WTC11 (cell line): ENCODE measurements at regions not wholly inside any gene's neighbourhood (a gene's known extent, or its start where the extent isn't known, plus 50 kb on each side); places are given as distances from the start of the nearest gene placed in this dataset.

Experiments used
- ATAC-seq: fragments of 200-7000 bp; cut with Tn5 transposase; 2 replicates; pipeline ENCODE4 v1.10.0; 2021; ENCODE audit warnings: mild to moderate bottlenecking, moderate library complexity
- CTCF ChIA-PET: fragments of 300-600 bp; sonication (Branson Sonifier 250); formaldehyde crosslinking; loops from one replicate; lab custom pipeline; 2021; ENCODE audit warnings: antibody characterized with exemption; lab: Charles Lee
- POLR2A ChIA-PET: fragments of 350-600 bp; sonication (Branson Sonifier 250); formaldehyde crosslinking; loops from one replicate; lab custom pipeline; 2021; ENCODE audit warnings: antibody characterized with exemption; lab: Charles Lee
- DNase-seq: peaks from one replicate; pipeline ENCODE4 v3.0.0; 2021; ENCODE audit warnings: low spot score
- H3K27ac Mint-ChIP-seq: 2 replicates; pipeline ENCODE4 v1.8.0; 2021; ENCODE audit warnings: mixed read lengths
- H3K27me3 Mint-ChIP-seq: 2 replicates; pipeline ENCODE4 v1.8.0; 2021; ENCODE audit warnings: low read depth, mild to moderate bottlenecking, moderate library complexity, mixed read lengths
- H3K36me3 Mint-ChIP-seq: 2 replicates; pipeline ENCODE4 v1.8.0; 2021; ENCODE audit warnings: mixed read lengths
- H3K4me1 Mint-ChIP-seq: 2 replicates; pipeline ENCODE4 v1.8.0; 2022; ENCODE audit warnings: mixed read lengths
- H3K4me3 Mint-ChIP-seq: 2 replicates; pipeline ENCODE4 v1.8.0; 2021; ENCODE audit warnings: mild to moderate bottlenecking, moderate library complexity, mixed read lengths
- H3K9me3 Mint-ChIP-seq: 2 replicates; pipeline ENCODE4 v1.8.0; 2021; ENCODE audit warnings: mixed read lengths
- ELF4 ChIP-seq: sonication (generic); formaldehyde crosslinking; IDR thresholded peaks from 2 replicates; pipeline ENCODE4 v1.8.1; 2022; ENCODE audit warnings: low read depth, mild to moderate bottlenecking, moderate library complexity, missing genetic modification reagents
- EMX1 ChIP-seq: fragments of 250-450 bp; sonication (Bioruptor Pico); IDR thresholded peaks from 2 replicates; pipeline ENCODE4 v1.8.0; 2021; ENCODE audit warnings: mild to moderate bottlenecking
- FOXJ3 ChIP-seq: sonication (generic); formaldehyde crosslinking; IDR thresholded peaks from 2 replicates; pipeline ENCODE4 v1.9.0; 2021; ENCODE audit warnings: missing genetic modification reagents, mild to moderate bottlenecking, borderline replicate concordance
- GTF2I ChIP-seq: fragments of 250-450 bp; sonication (Bioruptor Pico); conservative IDR thresholded peaks from 2 replicates; pipeline ENCODE4 v1.4.0; 2021; ENCODE audit warnings: mild to moderate bottlenecking
- IRF2 ChIP-seq: sonication (generic); formaldehyde crosslinking; IDR thresholded peaks from 2 replicates; pipeline ENCODE4 v1.8.0; 2022; ENCODE audit warnings: low read depth, missing genetic modification reagents, borderline replicate concordance
- KAT7 ChIP-seq: sonication (generic); formaldehyde crosslinking; IDR thresholded peaks from 2 replicates; pipeline ENCODE4 v1.8.1; 2023; ENCODE audit warnings: missing genetic modification reagents, mild to moderate bottlenecking, borderline replicate concordance
- MXD4 ChIP-seq: fragments of 250-450 bp; sonication (Bioruptor Pico); IDR thresholded peaks from 2 replicates; pipeline ENCODE4 v1.8.0; 2021; ENCODE audit warnings: mild to moderate bottlenecking, moderate library complexity, borderline replicate concordance
- NFE2L1 ChIP-seq: sonication (generic); formaldehyde crosslinking; IDR thresholded peaks from 2 replicates; pipeline ENCODE4 v1.8.1; 2023; ENCODE audit warnings: missing genetic modification reagents
- NR2C2 ChIP-seq: sonication (generic); formaldehyde crosslinking; IDR thresholded peaks from 2 replicates; pipeline ENCODE4 v1.8.0; 2022; ENCODE audit warnings: mild to moderate bottlenecking, missing genetic modification reagents
- OVOL2 ChIP-seq: fragments of 250-450 bp; sonication (Bioruptor Pico); IDR thresholded peaks from 2 replicates; pipeline ENCODE4 v1.9.0; 2021; ENCODE audit warnings: mild to moderate bottlenecking, borderline replicate concordance
- STAT6 ChIP-seq: sonication (generic); formaldehyde crosslinking; conservative IDR thresholded peaks from 2 replicates; pipeline ENCODE4 v1.8.1; 2023; ENCODE audit warnings: mild to moderate bottlenecking, low read depth, missing genetic modification reagents, moderate library complexity
- TCF7 ChIP-seq: sonication (generic); formaldehyde crosslinking; IDR thresholded peaks from 2 replicates; pipeline ENCODE4 v1.8.0; 2022; ENCODE audit warnings: mild to moderate bottlenecking, low read depth, missing genetic modification reagents, moderate library complexity
- TEAD1 ChIP-seq: sonication (generic); formaldehyde crosslinking; IDR thresholded peaks from 2 replicates; pipeline ENCODE4 v1.8.0; 2022; ENCODE audit warnings: mild to moderate bottlenecking, missing genetic modification reagents
- ZMAT4 ChIP-seq: fragments of 250-450 bp; sonication (Bioruptor Pico); IDR thresholded peaks from 2 replicates; pipeline ENCODE4 v1.9.0; 2021; ENCODE audit warnings: mild to moderate bottlenecking
- ZNF317 ChIP-seq: sonication (generic); formaldehyde crosslinking; IDR thresholded peaks from 2 replicates; pipeline ENCODE4 v1.8.1; 2023; ENCODE audit warnings: low read depth, mild to moderate bottlenecking, moderate library complexity, missing genetic modification reagents, borderline replicate concordance
- ZNF425 ChIP-seq: fragments of 250-450 bp; sonication (Bioruptor Pico); conservative IDR thresholded peaks from 2 replicates; pipeline ENCODE4 v1.9.0; 2021; ENCODE audit warnings: mild to moderate bottlenecking
- ZNF671 ChIP-seq: fragments of 250-450 bp; sonication (Bioruptor Pico); IDR thresholded peaks from 2 replicates; pipeline ENCODE4 v1.8.0; 2021; ENCODE audit warnings: mild to moderate bottlenecking
- TF ChIP-seq, protein P1 (sequence below): fragments of 250-450 bp; sonication (Bioruptor Pico); IDR thresholded peaks from 2 replicates; pipeline ENCODE4 v1.9.0; 2021; ENCODE audit warnings: mild to moderate bottlenecking
- TF ChIP-seq, protein P2 (sequence below): sonication (generic); formaldehyde crosslinking; IDR thresholded peaks from 2 replicates; pipeline ENCODE4 v1.8.0; 2022; ENCODE audit warnings: mild to moderate bottlenecking, missing genetic modification reagents
- TF ChIP-seq, protein P3 (sequence below): fragments of 250-450 bp; sonication (Bioruptor Pico); IDR thresholded peaks from 2 replicates; pipeline ENCODE4 v2.1.2; 2022; ENCODE audit warnings: mild to moderate bottlenecking, moderate library complexity
- TF ChIP-seq, protein P4 (sequence below): sonication (generic); formaldehyde crosslinking; IDR thresholded peaks from 2 replicates; pipeline ENCODE4 v1.8.1; 2023; ENCODE audit warnings: mild to moderate bottlenecking, missing genetic modification reagents

- POLR2A ChIA-PET: no interaction called here
- peaks cover 11% of the 10 kb centered on the region for H3K36me3 Mint-ChIP-seq
- CTCF ChIA-PET: interaction anchor here (2.0 kb wide), 1 partner anchor 9 kb away, joined by 5 read pairs; no protein-coding TSS in a partner anchor
- ATAC-seq: no peak
- peaks cover 24% of the 10 kb centered on the region for H3K4me1 Mint-ChIP-seq
- H3K4me3 Mint-ChIP-seq: no peak overlapping the region
- H3K27me3 Mint-ChIP-seq: peaks cover 3% of the 10 kb centered on the region; the same call in 1 of the 2 replicates
- TF ChIP-seq MXD4: no peak
- TF ChIP-seq TEAD1 (CRISPR knock-in tag): no peak
- TF ChIP-seq FOXJ3 (CRISPR knock-in tag): no peak
- no peak for TF ChIP-seq NR2C2
- TF ChIP-seq GTF2I (CRISPR knock-in tag): no peak
- TF ChIP-seq, protein P1, sequence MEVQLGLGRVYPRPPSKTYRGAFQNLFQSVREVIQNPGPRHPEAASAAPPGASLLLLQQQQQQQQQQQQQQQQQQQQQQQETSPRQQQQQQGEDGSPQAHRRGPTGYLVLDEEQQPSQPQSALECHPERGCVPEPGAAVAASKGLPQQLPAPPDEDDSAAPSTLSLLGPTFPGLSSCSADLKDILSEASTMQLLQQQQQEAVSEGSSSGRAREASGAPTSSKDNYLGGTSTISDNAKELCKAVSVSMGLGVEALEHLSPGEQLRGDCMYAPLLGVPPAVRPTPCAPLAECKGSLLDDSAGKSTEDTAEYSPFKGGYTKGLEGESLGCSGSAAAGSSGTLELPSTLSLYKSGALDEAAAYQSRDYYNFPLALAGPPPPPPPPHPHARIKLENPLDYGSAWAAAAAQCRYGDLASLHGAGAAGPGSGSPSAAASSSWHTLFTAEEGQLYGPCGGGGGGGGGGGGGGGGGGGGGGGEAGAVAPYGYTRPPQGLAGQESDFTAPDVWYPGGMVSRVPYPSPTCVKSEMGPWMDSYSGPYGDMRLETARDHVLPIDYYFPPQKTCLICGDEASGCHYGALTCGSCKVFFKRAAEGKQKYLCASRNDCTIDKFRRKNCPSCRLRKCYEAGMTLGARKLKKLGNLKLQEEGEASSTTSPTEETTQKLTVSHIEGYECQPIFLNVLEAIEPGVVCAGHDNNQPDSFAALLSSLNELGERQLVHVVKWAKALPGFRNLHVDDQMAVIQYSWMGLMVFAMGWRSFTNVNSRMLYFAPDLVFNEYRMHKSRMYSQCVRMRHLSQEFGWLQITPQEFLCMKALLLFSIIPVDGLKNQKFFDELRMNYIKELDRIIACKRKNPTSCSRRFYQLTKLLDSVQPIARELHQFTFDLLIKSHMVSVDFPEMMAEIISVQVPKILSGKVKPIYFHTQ (CRISPR knock-in tag): no peak
- TF ChIP-seq, protein P2, sequence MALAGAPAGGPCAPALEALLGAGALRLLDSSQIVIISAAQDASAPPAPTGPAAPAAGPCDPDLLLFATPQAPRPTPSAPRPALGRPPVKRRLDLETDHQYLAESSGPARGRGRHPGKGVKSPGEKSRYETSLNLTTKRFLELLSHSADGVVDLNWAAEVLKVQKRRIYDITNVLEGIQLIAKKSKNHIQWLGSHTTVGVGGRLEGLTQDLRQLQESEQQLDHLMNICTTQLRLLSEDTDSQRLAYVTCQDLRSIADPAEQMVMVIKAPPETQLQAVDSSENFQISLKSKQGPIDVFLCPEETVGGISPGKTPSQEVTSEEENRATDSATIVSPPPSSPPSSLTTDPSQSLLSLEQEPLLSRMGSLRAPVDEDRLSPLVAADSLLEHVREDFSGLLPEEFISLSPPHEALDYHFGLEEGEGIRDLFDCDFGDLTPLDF (CRISPR knock-in tag): no peak
- TF ChIP-seq ZMAT4 (CRISPR knock-in tag): no peak
- no peak for TF ChIP-seq ELF4 (CRISPR knock-in tag)
- TF ChIP-seq, protein P3, sequence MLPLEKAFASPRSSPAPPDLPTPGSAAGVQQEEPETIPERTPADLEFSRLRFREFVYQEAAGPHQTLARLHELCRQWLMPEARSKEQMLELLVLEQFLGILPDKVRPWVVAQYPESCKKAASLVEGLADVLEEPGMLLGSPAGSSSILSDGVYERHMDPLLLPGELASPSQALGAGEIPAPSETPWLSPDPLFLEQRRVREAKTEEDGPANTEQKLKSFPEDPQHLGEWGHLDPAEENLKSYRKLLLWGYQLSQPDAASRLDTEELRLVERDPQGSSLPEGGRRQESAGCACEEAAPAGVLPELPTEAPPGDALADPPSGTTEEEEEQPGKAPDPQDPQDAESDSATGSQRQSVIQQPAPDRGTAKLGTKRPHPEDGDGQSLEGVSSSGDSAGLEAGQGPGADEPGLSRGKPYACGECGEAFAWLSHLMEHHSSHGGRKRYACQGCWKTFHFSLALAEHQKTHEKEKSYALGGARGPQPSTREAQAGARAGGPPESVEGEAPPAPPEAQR (CRISPR knock-in tag): no peak
- no peak for TF ChIP-seq NFE2L1 (CRISPR knock-in tag)
- no peak for TF ChIP-seq ZNF425 (CRISPR knock-in tag)
- TF ChIP-seq OVOL2 (CRISPR knock-in tag): no peak
- TF ChIP-seq STAT6 (CRISPR knock-in tag): no peak
- TF ChIP-seq ZNF671 (CRISPR knock-in tag): no peak
- TF ChIP-seq, all 79 proteins: peak for 0
- Mint-ChIP-seq H3K27ac (no peak overlapping the region), H3K9me3 (peaks cover 17% of the 10 kb centered on the region)
- no peak for DNase-seq
Observed at GRCh38 chr1:166470014-166470413, 303.2 kb upstream of the FAM78B start.

DNA sequence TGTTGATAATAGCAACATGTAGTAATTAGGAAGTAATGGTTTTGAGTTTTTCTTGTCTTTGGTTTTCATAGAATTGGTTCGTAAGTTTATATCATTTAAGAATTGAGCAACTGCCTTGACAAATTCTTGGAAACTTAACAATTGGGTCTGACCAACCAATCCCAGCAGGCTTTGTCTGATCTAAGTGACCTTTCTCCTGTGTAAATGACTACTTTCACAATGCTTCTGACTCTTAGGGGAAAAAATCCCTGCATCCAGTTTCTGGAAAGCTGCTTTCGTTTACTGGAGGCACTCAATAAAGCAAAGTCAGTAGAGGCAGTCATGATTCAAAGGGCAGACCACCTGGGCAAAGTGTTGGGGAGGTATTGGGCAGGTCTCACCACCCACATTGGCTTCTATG is 303.6 kb upstream of the FAM78B start:
- ATAC-seq: no peak
- DNase-seq: no peak
- no peak for TF ChIP-seq EMX1
- TF ChIP-seq ZNF317 (CRISPR knock-in tag): no peak
- no peak for TF ChIP-seq KAT7
- no peak for TF ChIP-seq TCF7 (CRISPR knock-in tag)
- TF ChIP-seq IRF2 (CRISPR knock-in tag): no peak
- TF ChIP-seq, protein P4, sequence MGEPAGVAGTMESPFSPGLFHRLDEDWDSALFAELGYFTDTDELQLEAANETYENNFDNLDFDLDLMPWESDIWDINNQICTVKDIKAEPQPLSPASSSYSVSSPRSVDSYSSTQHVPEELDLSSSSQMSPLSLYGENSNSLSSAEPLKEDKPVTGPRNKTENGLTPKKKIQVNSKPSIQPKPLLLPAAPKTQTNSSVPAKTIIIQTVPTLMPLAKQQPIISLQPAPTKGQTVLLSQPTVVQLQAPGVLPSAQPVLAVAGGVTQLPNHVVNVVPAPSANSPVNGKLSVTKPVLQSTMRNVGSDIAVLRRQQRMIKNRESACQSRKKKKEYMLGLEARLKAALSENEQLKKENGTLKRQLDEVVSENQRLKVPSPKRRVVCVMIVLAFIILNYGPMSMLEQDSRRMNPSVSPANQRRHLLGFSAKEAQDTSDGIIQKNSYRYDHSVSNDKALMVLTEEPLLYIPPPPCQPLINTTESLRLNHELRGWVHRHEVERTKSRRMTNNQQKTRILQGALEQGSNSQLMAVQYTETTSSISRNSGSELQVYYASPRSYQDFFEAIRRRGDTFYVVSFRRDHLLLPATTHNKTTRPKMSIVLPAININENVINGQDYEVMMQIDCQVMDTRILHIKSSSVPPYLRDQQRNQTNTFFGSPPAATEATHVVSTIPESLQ (CRISPR knock-in tag): no peak
- CTCF ChIA-PET: interaction anchor here (2.0 kb wide), 1 partner anchor 8 kb away, joined by 5 read pairs; no protein-coding TSS in a partner anchor
- H3K4me3 Mint-ChIP-seq: no peak overlapping the region
- H3K27me3 Mint-ChIP-seq: peaks cover 3% of the 10 kb centered on the region; the same call in 1 of the 2 replicates
- H3K36me3 Mint-ChIP-seq: peaks cover 7% of the 10 kb centered on the region
- H3K4me1 Mint-ChIP-seq: peaks cover 24% of the 10 kb centered on the region
- H3K27ac Mint-ChIP-seq: no peak overlapping the region
- peaks cover 13% of the 10 kb centered on the region for H3K9me3 Mint-ChIP-seq
- POLR2A ChIA-PET: no interaction called here
